ENCODE measurements at regions not wholly inside any gene's neighbourhood (a gene's known extent, or its start where the extent isn't known, plus 50 kb on each side); places are given as distances from the start of the nearest gene placed in this dataset.

DNA sequence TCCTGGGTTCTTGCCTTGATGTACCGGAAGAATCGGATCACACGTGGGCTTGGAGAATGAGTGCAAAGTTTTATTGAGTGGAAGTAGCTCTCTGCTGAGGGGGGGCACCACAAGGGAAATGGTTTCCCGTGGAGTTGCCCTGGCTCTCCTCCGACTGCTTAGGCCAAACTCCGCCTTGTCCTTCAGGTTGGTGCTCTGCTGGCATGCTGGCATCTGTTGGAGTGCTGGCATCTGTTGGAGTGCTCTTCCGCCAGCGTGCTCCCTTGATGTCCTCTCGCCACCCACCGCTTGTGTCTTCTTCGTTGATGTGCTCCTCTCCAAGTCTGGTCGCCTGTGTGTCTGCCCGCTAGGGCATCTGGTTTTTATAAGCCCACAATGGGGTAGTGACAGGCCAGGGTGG lies 317.1 kb upstream of the HSF2 start:
- no peaks in the 10 kb centered on the region for H3K36me3 ChIP-seq (ENCODE audit: control insufficient read depth in 2 of 2, insufficient read depth in 2 of 2, low read length in 1 of 2)
- H3K27me3 ChIP-seq (ENCODE audit: control insufficient read depth in 1 of 2, insufficient read depth in 2 of 2, low read length in 2 of 2), result no peaks in the 10 kb centered on the region
- H3K9me3 ChIP-seq (ENCODE audit: control insufficient read depth in 2 of 2, insufficient read depth in 1 of 2, low read depth in 1 of 2, low read length in 1 of 2), result no peaks in the 10 kb centered on the region
- no peaks in the 10 kb centered on the region for H3K4me1 ChIP-seq (ENCODE audit: control insufficient read depth in 2 of 2, insufficient read depth in 2 of 2, low read length in 1 of 2)
- 92 to 94% methylated on average over 13 of the region's 13 CpGs for WGBS, 2 donors
- no peak overlapping the region for H3K27ac ChIP-seq (ENCODE audit: low read depth in 2 of 2, low read length in 1 of 2)
- no peak overlapping the region for H3K4me3 ChIP-seq (ENCODE audit: low read depth in 1 of 2, low read length in 2 of 2)

GRCh38 chr6:122092366-122092765 lies 307.1 kb upstream of the HSF2 start:
- Histone ChIP-seq H3K27ac (ENCODE audit: low read depth in 2 of 2, low read length in 1 of 2) (no peak overlapping the region), H3K4me1 (ENCODE audit: control insufficient read depth in 2 of 2, insufficient read depth in 2 of 2, low read length in 1 of 2) (no peaks in the 10 kb centered on the region), H3K4me3 (ENCODE audit: low read depth in 1 of 2, low read length in 2 of 2) (no peak overlapping the region), H3K36me3 (ENCODE audit: control insufficient read depth in 2 of 2, insufficient read depth in 2 of 2, low read length in 1 of 2) (no peaks in the 10 kb centered on the region), H3K9me3 (ENCODE audit: control insufficient read depth in 2 of 2, insufficient read depth in 1 of 2, low read depth in 1 of 2, low read length in 1 of 2) (peaks cover 0 to 3% of the 10 kb centered on the region in 2 donors), H3K27me3 (ENCODE audit: control insufficient read depth in 1 of 2, insufficient read depth in 2 of 2, low read length in 2 of 2) (no peaks in the 10 kb centered on the region)
- 91 to 93% methylated on average over 1 of the region's 1 CpG for WGBS, 2 donors

DNA sequence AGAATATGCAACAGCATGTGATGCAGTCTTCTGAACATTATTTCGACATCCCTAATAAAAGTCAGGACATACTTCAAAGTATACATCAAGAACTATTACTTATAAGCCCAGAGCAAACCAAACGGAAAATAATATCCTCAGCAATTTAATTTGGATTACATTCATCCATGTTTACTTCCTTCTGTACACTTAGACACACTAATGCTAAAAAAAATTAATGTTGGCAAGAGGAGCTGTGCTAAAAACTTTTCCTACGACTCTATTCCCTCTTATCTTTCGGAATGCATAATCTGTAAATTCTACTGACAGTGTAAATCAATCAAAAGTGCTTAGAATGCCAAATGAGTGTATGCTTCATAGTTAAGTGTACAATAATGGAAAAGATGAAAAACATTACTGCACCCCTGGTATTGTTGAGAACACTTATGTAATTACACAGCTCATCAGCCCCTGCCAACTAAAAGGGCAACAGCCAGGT lies 301.2 kb upstream of the HSF2 start:
- WGBS, 2 donors, result 26 to 33% methylated on average over 4 of the region's 4 CpGs

GRCh38 chr6:122102026-122102425 lies 297.4 kb upstream of the HSF2 start:
- H3K4me3 ChIP-seq (ENCODE audit: low read depth in 1 of 2, low read length in 2 of 2), result no peak overlapping the region
- WGBS, 2 donors, result 87 to 91% methylated on average over 3 of the region's 3 CpGs
- no peaks in the 10 kb centered on the region for H3K4me1 ChIP-seq (ENCODE audit: control insufficient read depth in 2 of 2, insufficient read depth in 2 of 2, low read length in 1 of 2)
- H3K9me3 ChIP-seq (ENCODE audit: control insufficient read depth in 2 of 2, insufficient read depth in 1 of 2, low read depth in 1 of 2, low read length in 1 of 2), result no peaks in the 10 kb centered on the region
- H3K36me3 ChIP-seq (ENCODE audit: control insufficient read depth in 2 of 2, insufficient read depth in 2 of 2, low read length in 1 of 2), result no peaks in the 10 kb centered on the region
- no peak overlapping the region for H3K27ac ChIP-seq (ENCODE audit: low read depth in 2 of 2, low read length in 1 of 2)
- no peaks in the 10 kb centered on the region for H3K27me3 ChIP-seq (ENCODE audit: control insufficient read depth in 1 of 2, insufficient read depth in 2 of 2, low read length in 2 of 2)

More for the DNA sequence above, 301.2 kb upstream of the HSF2 start:
- H3K27ac ChIP-seq (ENCODE audit: low read depth in 2 of 2, low read length in 1 of 2), result no peak overlapping the region
- no peaks in the 10 kb centered on the region for H3K9me3 ChIP-seq (ENCODE audit: control insufficient read depth in 2 of 2, insufficient read depth in 1 of 2, low read depth in 1 of 2, low read length in 1 of 2)
- no peaks in the 10 kb centered on the region for H3K27me3 ChIP-seq (ENCODE audit: control insufficient read depth in 1 of 2, insufficient read depth in 2 of 2, low read length in 2 of 2)
- H3K4me1 ChIP-seq (ENCODE audit: control insufficient read depth in 2 of 2, insufficient read depth in 2 of 2, low read length in 1 of 2), result no peaks in the 10 kb centered on the region
- H3K4me3 ChIP-seq (ENCODE audit: low read depth in 1 of 2, low read length in 2 of 2), result no peak overlapping the region
- no peaks in the 10 kb centered on the region for H3K36me3 ChIP-seq (ENCODE audit: control insufficient read depth in 2 of 2, insufficient read depth in 2 of 2, low read length in 1 of 2)

DNA sequence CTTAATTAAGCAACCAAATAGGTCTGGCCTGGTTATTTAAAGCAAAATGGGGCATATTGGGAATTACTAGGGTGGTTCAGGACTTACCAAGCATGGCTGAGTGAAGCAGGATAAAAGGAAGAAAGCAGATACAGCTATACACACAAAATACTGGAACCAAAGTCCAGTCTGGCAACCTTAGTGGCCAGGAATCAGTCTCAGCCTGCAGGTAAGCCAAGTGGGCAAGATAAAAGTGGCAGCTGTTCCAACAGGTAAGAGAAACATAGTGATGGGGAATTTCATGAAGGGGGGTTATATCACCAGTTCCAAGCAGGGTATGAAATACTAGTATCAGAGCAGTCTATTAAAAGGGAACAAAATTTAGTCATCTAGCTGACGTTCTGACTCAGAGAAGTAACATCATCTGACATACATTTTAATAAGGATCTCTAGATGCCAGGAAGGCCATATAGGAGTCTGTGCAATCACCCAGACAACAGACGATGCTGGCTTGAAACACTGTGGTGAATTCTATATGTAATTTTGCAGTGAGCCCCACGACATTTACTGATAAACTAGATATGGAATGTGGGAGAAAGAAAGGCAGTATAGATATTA lies 292.1 kb upstream of the HSF2 start:
- Histone ChIP-seq H3K27ac (ENCODE audit: low read depth in 2 of 2, low read length in 1 of 2) (no peak overlapping the region), H3K9me3 (ENCODE audit: control insufficient read depth in 2 of 2, insufficient read depth in 1 of 2, low read depth in 1 of 2, low read length in 1 of 2) (no peaks in the 10 kb centered on the region), H3K27me3 (ENCODE audit: control insufficient read depth in 1 of 2, insufficient read depth in 2 of 2, low read length in 2 of 2) (no peaks in the 10 kb centered on the region), H3K4me3 (ENCODE audit: low read depth in 1 of 2, low read length in 2 of 2) (no peak overlapping the region), H3K4me1 (ENCODE audit: control insufficient read depth in 2 of 2, insufficient read depth in 2 of 2, low read length in 1 of 2) (peaks cover 0 to 2% of the 10 kb centered on the region in 2 donors), H3K36me3 (ENCODE audit: control insufficient read depth in 2 of 2, insufficient read depth in 2 of 2, low read length in 1 of 2) (no peaks in the 10 kb centered on the region)
- WGBS, 2 donors, result 71% methylated on average over 3 of the region's 3 CpGs

DNA sequence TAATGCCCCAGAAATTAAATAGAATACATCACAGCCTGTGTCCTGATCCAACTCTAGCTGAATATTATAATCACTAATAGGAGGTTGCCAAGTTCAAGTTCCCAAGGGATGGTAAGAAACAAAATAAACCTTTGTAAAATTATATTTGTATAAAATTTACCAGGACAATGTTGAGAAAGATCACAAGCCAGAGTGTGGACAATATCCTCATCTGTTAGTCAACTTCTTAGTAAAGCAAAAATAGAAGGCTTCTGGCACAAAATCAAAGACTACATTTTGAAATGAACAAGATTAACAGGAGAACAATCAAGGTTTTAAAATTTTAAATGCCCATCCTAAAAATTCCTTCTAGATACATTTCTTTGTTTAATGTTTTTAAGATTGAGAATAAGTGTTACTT lies 290.4 kb upstream of the HSF2 start:
- H3K27ac ChIP-seq (ENCODE audit: low read depth in 2 of 2, low read length in 1 of 2), result no peak overlapping the region
- H3K9me3 ChIP-seq (ENCODE audit: control insufficient read depth in 2 of 2, insufficient read depth in 1 of 2, low read depth in 1 of 2, low read length in 1 of 2), result no peaks in the 10 kb centered on the region
- no peak overlapping the region for H3K4me3 ChIP-seq (ENCODE audit: low read depth in 1 of 2, low read length in 2 of 2)
- H3K4me1 ChIP-seq (ENCODE audit: control insufficient read depth in 2 of 2, insufficient read depth in 2 of 2, low read length in 1 of 2), result peaks cover 0 to 2% of the 10 kb centered on the region in 2 donors
- H3K36me3 ChIP-seq (ENCODE audit: control insufficient read depth in 2 of 2, insufficient read depth in 2 of 2, low read length in 1 of 2), result no peaks in the 10 kb centered on the region
- H3K27me3 ChIP-seq (ENCODE audit: control insufficient read depth in 1 of 2, insufficient read depth in 2 of 2, low read length in 2 of 2), result no peaks in the 10 kb centered on the region

DNA sequence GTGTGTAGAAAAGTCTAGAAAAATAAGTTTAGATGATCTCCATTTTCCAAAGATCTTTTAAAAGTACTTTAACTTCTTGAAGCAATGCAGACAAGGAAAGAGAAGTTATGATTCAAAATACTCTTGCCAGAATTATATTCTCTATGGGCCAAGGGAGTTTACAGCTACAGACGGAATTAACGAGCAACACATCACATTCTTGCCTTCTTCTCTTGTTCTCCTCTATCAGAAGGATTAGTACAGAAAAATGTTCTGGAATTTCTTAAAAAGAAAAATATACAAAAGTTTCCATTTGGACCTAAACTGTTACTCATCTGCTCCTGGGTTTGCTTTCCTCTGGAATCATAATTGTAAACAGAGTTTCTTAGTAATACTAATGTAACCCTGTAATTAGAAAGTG lies 284.7 kb upstream of the HSF2 start:
- no peaks in the 10 kb centered on the region for H3K36me3 ChIP-seq (ENCODE audit: control insufficient read depth in 2 of 2, insufficient read depth in 2 of 2, low read length in 1 of 2)
- peaks cover 0 to 2% of the 10 kb centered on the region in 2 donors for H3K4me1 ChIP-seq (ENCODE audit: control insufficient read depth in 2 of 2, insufficient read depth in 2 of 2, low read length in 1 of 2)
- no peaks in the 10 kb centered on the region for H3K27me3 ChIP-seq (ENCODE audit: control insufficient read depth in 1 of 2, insufficient read depth in 2 of 2, low read length in 2 of 2)
- no peak overlapping the region for H3K27ac ChIP-seq (ENCODE audit: low read depth in 2 of 2, low read length in 1 of 2)
- H3K9me3 ChIP-seq (ENCODE audit: control insufficient read depth in 2 of 2, insufficient read depth in 1 of 2, low read depth in 1 of 2, low read length in 1 of 2), result no peaks in the 10 kb centered on the region
- 52 to 77% methylated on average over 2 of the region's 2 CpGs for WGBS, 2 donors
- H3K4me3 ChIP-seq (ENCODE audit: low read depth in 1 of 2, low read length in 2 of 2), result no peak overlapping the region

DNA sequence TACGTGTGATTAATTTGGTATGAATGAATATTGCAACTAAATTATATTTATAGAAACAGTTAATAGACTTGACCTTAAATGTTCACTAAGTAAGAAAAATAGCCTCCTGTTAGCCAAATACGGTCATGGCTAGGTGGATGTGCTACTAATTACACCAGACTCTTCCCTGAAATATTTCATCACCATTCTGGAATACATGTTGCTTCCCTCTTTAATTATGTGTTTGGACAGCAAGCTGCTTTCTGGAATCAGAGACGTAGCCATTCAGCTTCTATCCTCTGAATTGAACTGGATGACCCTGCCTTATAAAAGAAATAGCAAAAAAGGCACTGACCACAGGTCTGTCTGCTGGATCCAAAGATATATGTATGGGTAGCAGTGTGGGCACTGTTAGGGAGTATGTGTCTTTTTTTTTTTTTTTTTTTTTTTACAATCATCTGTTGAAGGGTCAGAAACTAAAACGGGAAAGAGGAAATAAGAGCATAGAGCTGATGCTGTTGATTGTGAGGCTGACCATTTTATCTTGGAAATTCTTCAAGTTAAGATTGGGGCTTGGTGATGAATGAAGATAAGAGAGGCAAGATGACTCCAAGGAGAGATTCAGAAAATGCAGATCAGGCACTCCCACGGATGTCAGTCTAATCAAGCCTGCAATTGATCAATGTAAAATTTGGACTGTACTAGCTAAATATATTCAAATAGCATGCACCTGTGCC lies 283.2 kb upstream of the HSF2 start:
- no peaks in the 10 kb centered on the region for H3K27me3 ChIP-seq (ENCODE audit: control insufficient read depth in 1 of 2, insufficient read depth in 2 of 2, low read length in 2 of 2)
- no peaks in the 10 kb centered on the region for H3K36me3 ChIP-seq (ENCODE audit: control insufficient read depth in 2 of 2, insufficient read depth in 2 of 2, low read length in 1 of 2)
- no peaks in the 10 kb centered on the region for H3K9me3 ChIP-seq (ENCODE audit: control insufficient read depth in 2 of 2, insufficient read depth in 1 of 2, low read depth in 1 of 2, low read length in 1 of 2)
- no peak overlapping the region for H3K4me3 ChIP-seq (ENCODE audit: low read depth in 1 of 2, low read length in 2 of 2)
- no peak overlapping the region for H3K27ac ChIP-seq (ENCODE audit: low read depth in 2 of 2, low read length in 1 of 2)
- no peaks in the 10 kb centered on the region for H3K4me1 ChIP-seq (ENCODE audit: control insufficient read depth in 2 of 2, insufficient read depth in 2 of 2, low read length in 1 of 2)
- 21 to 28% methylated on average over 5 of the region's 5 CpGs for WGBS, 2 donors

DNA sequence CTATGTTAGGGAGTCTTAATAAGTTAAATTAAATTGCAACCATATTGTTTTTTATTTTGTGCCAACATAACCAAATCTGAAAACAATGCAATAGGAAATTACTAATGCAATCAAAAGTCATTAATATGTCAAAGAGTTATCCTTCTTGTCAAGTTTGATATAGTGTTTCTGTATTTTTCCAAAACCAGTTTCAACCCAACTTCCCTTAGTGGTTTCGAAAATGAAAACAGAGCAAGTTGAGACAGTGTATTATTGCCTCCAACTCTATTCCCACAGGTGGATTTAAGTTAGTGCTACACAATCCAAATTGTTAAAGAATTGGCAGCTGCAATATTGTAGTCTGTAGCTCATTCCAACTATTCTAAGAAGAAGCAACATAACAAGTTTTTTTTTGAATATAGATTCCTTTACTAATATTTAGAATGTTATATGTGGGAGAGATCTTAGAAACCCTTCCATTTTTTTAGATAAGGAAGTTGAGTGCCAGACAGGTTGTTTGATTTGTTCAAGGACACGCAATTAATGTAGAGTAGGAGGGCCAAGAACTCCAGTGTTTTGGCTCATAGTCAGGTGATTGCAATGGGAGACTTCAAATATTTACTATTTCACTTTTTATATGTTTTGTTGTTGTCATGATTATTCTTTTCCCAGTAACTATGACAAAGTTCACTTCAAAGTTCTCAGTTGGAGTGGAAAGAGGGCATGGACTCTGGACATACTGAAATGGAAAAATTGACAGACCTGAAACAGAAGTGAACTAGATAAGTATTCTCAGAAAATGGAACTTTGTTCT lies 282.4 kb upstream of the HSF2 start:
- 29 to 30% methylated on average over 2 of the region's 2 CpGs for WGBS, 2 donors
- no peaks in the 10 kb centered on the region for H3K27me3 ChIP-seq (ENCODE audit: control insufficient read depth in 1 of 2, insufficient read depth in 2 of 2, low read length in 2 of 2)
- no peak overlapping the region for H3K4me3 ChIP-seq (ENCODE audit: low read depth in 1 of 2, low read length in 2 of 2)
- no peaks in the 10 kb centered on the region for H3K4me1 ChIP-seq (ENCODE audit: control insufficient read depth in 2 of 2, insufficient read depth in 2 of 2, low read length in 1 of 2)
- no peaks in the 10 kb centered on the region for H3K9me3 ChIP-seq (ENCODE audit: control insufficient read depth in 2 of 2, insufficient read depth in 1 of 2, low read depth in 1 of 2, low read length in 1 of 2)
- H3K36me3 ChIP-seq (ENCODE audit: control insufficient read depth in 2 of 2, insufficient read depth in 2 of 2, low read length in 1 of 2), result no peaks in the 10 kb centered on the region
- no peak overlapping the region for H3K27ac ChIP-seq (ENCODE audit: low read depth in 2 of 2, low read length in 1 of 2)

Data from esophagus (tissue), 2 donors.